ENCODE measurements at regions not wholly inside any gene's neighbourhood (a gene's known extent, or its start where the extent isn't known, plus 50 kb on each side); places are given as distances from the start of the nearest gene placed in this dataset.

- TF ChIP-seq, protein P1, sequence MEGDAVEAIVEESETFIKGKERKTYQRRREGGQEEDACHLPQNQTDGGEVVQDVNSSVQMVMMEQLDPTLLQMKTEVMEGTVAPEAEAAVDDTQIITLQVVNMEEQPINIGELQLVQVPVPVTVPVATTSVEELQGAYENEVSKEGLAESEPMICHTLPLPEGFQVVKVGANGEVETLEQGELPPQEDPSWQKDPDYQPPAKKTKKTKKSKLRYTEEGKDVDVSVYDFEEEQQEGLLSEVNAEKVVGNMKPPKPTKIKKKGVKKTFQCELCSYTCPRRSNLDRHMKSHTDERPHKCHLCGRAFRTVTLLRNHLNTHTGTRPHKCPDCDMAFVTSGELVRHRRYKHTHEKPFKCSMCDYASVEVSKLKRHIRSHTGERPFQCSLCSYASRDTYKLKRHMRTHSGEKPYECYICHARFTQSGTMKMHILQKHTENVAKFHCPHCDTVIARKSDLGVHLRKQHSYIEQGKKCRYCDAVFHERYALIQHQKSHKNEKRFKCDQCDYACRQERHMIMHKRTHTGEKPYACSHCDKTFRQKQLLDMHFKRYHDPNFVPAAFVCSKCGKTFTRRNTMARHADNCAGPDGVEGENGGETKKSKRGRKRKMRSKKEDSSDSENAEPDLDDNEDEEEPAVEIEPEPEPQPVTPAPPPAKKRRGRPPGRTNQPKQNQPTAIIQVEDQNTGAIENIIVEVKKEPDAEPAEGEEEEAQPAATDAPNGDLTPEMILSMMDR (IDR thresholded peaks at IDR 0.05), result no peak
- TF ChIP-seq POLR2A (IDR thresholded peaks at IDR 0.05), result no peak
These were observed 1322.0 kb downstream of the ARAP2 start for GRCh38 chr4:34922325-34922724.

Data from right lobe of liver (tissue), 4 donors.